ENCODE measurements at regions not wholly inside any gene's neighbourhood (a gene's known extent, or its start where the extent isn't known, plus 50 kb on each side); places are given as distances from the start of the nearest gene placed in this dataset.

DNA sequence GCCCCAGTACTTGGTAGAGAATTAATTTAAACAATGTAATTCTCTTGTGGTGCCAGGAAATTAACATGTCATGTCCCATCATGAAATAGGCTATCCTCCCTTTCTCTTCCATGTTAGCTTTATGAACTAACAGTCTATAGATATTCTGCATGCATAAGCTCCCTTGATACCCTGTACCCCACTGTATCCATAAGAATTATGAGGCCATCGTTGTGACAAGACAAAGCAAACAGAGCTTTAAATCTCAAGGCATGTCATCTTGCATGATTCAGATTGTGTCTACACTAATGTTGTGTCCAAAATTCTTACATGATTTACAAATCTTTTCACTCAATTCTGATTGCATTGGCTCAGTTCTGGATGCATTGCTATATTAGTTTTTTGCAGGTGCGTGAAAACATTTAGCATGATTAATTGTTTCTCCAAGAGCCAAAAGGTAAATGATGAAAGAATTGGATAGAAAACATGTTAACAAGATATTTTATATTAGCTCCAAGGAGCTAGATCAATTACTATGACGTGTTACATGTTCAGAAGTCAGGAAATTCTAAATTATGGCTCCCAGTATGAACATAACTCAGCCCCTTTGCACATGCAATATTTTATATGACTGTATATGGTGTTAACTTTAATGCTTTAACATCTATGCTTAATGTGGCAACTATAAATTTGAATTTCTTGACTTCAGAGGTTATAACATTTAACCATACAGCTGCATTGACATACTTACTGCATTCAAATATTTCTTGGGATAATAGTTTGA lies 620.3 kb downstream of the SLC4A3 start:
- WGBS = 78% methylated on average over 3 of the region's 3 CpGs
- no peak for DNase-seq (ENCODE audit: low spot score)

DNA sequence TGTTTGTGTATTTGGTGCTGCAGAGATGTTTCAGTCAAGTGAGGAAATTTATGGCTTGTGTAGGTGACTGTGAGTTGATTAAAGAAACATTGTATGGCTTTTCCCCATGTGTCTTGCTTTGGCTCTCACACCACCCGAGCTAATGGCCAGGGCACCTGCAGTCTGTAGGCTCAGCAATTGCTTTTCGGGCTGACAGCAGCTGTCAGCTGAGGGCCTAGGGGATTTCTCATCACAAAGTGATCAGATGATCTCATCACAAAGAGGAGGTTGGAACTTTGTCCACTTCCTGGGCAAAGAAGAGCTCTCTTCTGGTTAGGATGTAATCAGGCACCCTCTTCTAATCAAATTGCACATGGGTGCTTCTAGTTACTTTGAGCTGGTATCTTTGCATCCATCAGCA lies 632.2 kb downstream of the SLC4A3 start:
- no peaks in the 10 kb centered on the region for H3K9me3 ChIP-seq
- no peak overlapping the region for H3K27ac ChIP-seq
- no peaks in the 10 kb centered on the region for H3K27me3 ChIP-seq (replicated peaks; ENCODE audit: insufficient read depth)
- no peak for DNase-seq (ENCODE audit: low spot score)
- no peak overlapping the region for H3K4me3 ChIP-seq
- WGBS = 91% methylated on average over 2 of the region's 2 CpGs
- H3K4me1 ChIP-seq (replicated peaks) = no peaks in the 10 kb centered on the region
- no peaks in the 10 kb centered on the region for H3K36me3 ChIP-seq
- intact Hi-C loops (cut with DNase I) = no loop called here
- TF ChIP-seq POLR2AphosphoS5 (IDR thresholded peaks at IDR 0.05) (no peak), POLR2A (IDR thresholded peaks at IDR 0.05) (no peak)
- TF ChIP-seq, protein P1, sequence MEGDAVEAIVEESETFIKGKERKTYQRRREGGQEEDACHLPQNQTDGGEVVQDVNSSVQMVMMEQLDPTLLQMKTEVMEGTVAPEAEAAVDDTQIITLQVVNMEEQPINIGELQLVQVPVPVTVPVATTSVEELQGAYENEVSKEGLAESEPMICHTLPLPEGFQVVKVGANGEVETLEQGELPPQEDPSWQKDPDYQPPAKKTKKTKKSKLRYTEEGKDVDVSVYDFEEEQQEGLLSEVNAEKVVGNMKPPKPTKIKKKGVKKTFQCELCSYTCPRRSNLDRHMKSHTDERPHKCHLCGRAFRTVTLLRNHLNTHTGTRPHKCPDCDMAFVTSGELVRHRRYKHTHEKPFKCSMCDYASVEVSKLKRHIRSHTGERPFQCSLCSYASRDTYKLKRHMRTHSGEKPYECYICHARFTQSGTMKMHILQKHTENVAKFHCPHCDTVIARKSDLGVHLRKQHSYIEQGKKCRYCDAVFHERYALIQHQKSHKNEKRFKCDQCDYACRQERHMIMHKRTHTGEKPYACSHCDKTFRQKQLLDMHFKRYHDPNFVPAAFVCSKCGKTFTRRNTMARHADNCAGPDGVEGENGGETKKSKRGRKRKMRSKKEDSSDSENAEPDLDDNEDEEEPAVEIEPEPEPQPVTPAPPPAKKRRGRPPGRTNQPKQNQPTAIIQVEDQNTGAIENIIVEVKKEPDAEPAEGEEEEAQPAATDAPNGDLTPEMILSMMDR (IDR thresholded peaks at IDR 0.05) = no peak

More for the DNA sequence above, 620.3 kb downstream of the SLC4A3 start:
- H3K9me3 ChIP-seq = no peaks in the 10 kb centered on the region
- TF ChIP-seq, protein P1 (IDR thresholded peaks at IDR 0.05) = no peak
- no peaks in the 10 kb centered on the region for H3K4me1 ChIP-seq (replicated peaks)
- no peak overlapping the region for H3K27ac ChIP-seq
- H3K27me3 ChIP-seq (replicated peaks; ENCODE audit: insufficient read depth) = no peaks in the 10 kb centered on the region
- intact Hi-C loops (cut with DNase I) = no loop called here
- H3K36me3 ChIP-seq = no peaks in the 10 kb centered on the region
- H3K4me3 ChIP-seq = no peak overlapping the region

DNA sequence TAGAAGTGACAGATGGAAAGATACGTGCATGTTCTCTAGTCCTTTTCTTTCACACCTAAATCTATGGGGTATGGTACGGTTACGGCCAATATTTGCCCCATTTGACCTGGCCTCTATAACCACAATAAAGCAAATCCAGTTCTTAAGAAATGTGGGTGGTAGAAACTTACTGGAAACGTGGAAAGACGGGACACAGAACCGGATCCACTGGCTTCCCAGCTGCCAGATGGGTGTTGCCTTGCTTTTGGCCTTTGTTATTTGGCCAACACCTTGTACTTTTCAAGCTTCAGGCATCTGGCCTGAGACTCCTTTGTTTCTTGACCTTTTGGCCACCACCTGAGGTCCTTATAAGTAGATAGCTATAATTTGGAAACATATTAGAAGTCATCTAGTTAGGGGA lies 635.9 kb downstream of the SLC4A3 start:
- TF ChIP-seq POLR2A (IDR thresholded peaks at IDR 0.05) (no peak), POLR2AphosphoS5 (IDR thresholded peaks at IDR 0.05) (no peak)
- TF ChIP-seq, protein P1 (IDR thresholded peaks at IDR 0.05) = no peak
- intact Hi-C loops (cut with DNase I) = no loop called here
- H3K4me1 ChIP-seq (replicated peaks) = no peaks in the 10 kb centered on the region
- H3K27me3 ChIP-seq (replicated peaks; ENCODE audit: insufficient read depth) = no peaks in the 10 kb centered on the region
- H3K27ac ChIP-seq = no peak overlapping the region
- no peaks in the 10 kb centered on the region for H3K36me3 ChIP-seq
- no peak for DNase-seq (ENCODE audit: low spot score)
- no peaks in the 10 kb centered on the region for H3K9me3 ChIP-seq
- 90% methylated on average over 6 of the region's 6 CpGs for WGBS
- no peak overlapping the region for H3K4me3 ChIP-seq

DNA sequence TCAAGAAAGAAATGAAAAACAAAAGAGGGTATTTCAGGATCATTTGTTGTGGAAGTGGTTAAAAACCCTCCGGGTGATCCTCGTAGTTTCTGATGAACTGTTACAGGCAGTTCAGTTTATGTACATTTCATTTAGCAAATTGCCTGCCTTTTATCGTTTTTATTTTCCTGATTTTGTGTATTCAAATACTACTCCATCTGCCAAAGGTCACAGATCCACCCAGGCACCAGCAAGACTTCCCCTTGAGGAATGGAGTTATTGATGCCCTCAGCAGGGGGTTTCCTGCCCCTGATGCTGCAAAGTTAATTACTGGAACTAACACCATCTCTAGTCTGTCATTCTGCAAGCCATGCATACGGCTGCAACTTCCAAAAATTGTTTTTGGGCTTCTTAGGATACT lies 641.9 kb downstream of the SLC4A3 start:
- intact Hi-C loops (cut with DNase I) = no loop called here
- Histone ChIP-seq H3K27ac (no peak overlapping the region), H3K4me3 (no peak overlapping the region), H3K36me3 (no peaks in the 10 kb centered on the region), H3K27me3 (replicated peaks; ENCODE audit: insufficient read depth) (no peaks in the 10 kb centered on the region), H3K4me1 (replicated peaks) (no peaks in the 10 kb centered on the region), H3K9me3 (no peaks in the 10 kb centered on the region)
- 79% methylated on average over 4 of the region's 4 CpGs for WGBS
- TF ChIP-seq POLR2AphosphoS5 (IDR thresholded peaks at IDR 0.05) = no peak
- DNase-seq (ENCODE audit: low spot score) = no peak

DNA sequence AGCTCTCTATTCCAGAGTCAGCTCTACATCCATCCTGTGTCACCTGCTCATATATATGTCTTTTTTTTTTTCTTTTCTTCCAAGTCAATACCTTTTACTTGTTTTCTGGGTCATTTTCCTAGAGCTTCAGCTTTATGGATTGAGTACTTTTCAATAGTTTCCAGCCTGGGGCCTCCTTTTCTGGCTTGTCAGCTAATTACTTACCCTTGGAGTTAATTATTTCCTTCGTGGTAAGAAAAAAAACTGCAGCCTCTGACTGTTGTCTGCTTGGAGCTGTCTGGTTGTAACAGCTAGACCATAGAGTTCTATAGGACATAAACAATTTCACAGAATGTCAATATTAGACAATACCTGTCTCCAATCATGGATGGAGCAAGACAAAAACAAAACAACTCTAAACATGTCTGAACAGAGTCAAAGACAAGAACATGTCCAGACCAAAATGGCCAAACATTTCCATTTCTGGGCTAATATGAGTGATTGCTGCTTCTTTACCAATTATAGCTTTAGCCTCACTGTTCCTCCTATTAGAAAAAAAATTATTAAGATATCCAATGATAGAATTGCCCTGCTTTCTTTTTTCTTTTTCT lies 643.1 kb downstream of the SLC4A3 start:
- Histone ChIP-seq H3K27me3 (replicated peaks; ENCODE audit: insufficient read depth) (no peaks in the 10 kb centered on the region), H3K36me3 (no peaks in the 10 kb centered on the region), H3K9me3 (no peaks in the 10 kb centered on the region), H3K27ac (no peak overlapping the region), H3K4me3 (no peak overlapping the region), H3K4me1 (replicated peaks) (no peaks in the 10 kb centered on the region)
- DNase-seq (ENCODE audit: low spot score) = no peak
- intact Hi-C loops (cut with DNase I) = no loop called here
- TF ChIP-seq POLR2AphosphoS5 (IDR thresholded peaks at IDR 0.05) = no peak
- TF ChIP-seq POLR2A (IDR thresholded peaks at IDR 0.05) = no peak
- TF ChIP-seq, protein P1 (IDR thresholded peaks at IDR 0.05) = no peak
- 59% methylated on average over 1 of the region's 1 CpG for WGBS
